Heart right ventricle (tissue), 16 donors: ENCODE measurements at regions not wholly inside any gene's neighbourhood (a gene's known extent, or its start where the extent isn't known, plus 50 kb on each side); places are given as distances from the start of the nearest gene placed in this dataset.

ENCODE experiments used
- ATAC-seq, 8 donors: fragments of 200-7000 bp; cut with Tn5 transposase; one replicate each; pipeline ENCODE4 v1.9.1; 2020; ENCODE audit warnings: mild to moderate bottlenecking in 8 of 8, moderate library complexity in 8 of 8, moderate number of reproducible peaks in 1 of 8
- DNase-seq, 2 donors: peaks; one replicate each; pipeline ENCODE4 v3.0.0-alpha.2; 2020
- H3K27ac ChIP-seq, 10 donors: fragments of 200-600 bp; sonication (generic) in 2 of 10; one replicate each; pipeline versions ENCODE4 v1.5.0 to v1.8.0; 2020 to 2022; ENCODE audit warnings: mild to moderate bottlenecking in 3 of 10
- H3K27me3 ChIP-seq, 7 donors: fragments of 200-600 bp; one replicate each; pipeline ENCODE4 v1.8.0; 2021 to 2022; ENCODE audit warnings: mild to moderate bottlenecking in 2 of 7
- H3K36me3 ChIP-seq, 9 donors: fragments of 200-600 bp; sonication (generic) in 1 of 9; one replicate each; pipeline versions ENCODE4 v1.5.0 to v1.8.0; 2020 to 2022; ENCODE audit warnings: mild to moderate bottlenecking in 2 of 9
- H3K4me1 ChIP-seq, 9 donors: fragments of 200-600 bp; sonication (generic) in 1 of 9; one replicate each; pipeline versions ENCODE4 v1.5.0 to v1.8.0; 2020 to 2022; ENCODE audit warnings: mild to moderate bottlenecking in 4 of 9
- H3K4me3 ChIP-seq, 10 donors: fragments of 200-600 bp; sonication (generic) in 2 of 10; one replicate each; pipeline versions ENCODE4 v1.5.0 to v1.8.0; 2020 to 2022; ENCODE audit warnings: mild to moderate bottlenecking in 7 of 10, moderate library complexity in 2 of 10
- H3K9me3 ChIP-seq, 11 donors: fragments of 200-600 bp in 10 of 11; sonication (generic) in 2 of 11; one replicate each; pipeline versions ENCODE4 v1.5.0 to v1.8.0; 2013 to 2022; ENCODE audit warnings: mild to moderate bottlenecking in 2 of 11, control low read depth in 1 of 11, moderate library complexity in 1 of 11
- WGBS, 2 donors: extraction: QIAGEN DNeasy Blood & Tissue Kit; methylation state at CpG; one replicate each; pipeline ENCODE4 v1.1.7; 2013; ENCODE audit warnings: inconsistent platforms in 1 of 2; 5-methylcytosine and 5-hydroxymethylcytosine counted together
- intact Hi-C, 10 donors: fragments of 100-400 bp; cut with DNase I; formaldehyde crosslinking; loops; one replicate each; pipeline versions ENCODE4 v1.11.1 to v1.14.2; 2022
- TF ChIP-seq, protein P1 (sequence below), 9 donors: fragments of 200-600 bp; sonication (generic) in 2 of 9; IDR thresholded peaks; one replicate each; pipeline versions ENCODE4 v1.5.0 to v1.8.0; 2021 to 2022; ENCODE audit warnings: antibody characterized with exemption in 9 of 9, mild to moderate bottlenecking in 5 of 9, moderate library complexity in 1 of 9
- donor health status: Arrhythmogenic right ventricular cardiomyopathy.
- donor health status: ischemic (EF 13 %, LVEDD 7.1; RV severe dilation, severe dysfunction).
- donor health status: healthy with polysubstance abuse.
- donor health status: DM: no; HTN: yes; CAD: no.
- donor health status: DM: no; HTN: no; CAD: no.
- donor health status: ischemic (EF 25% LVEDD 6.9; RV normal size, moderate dysfunction).
- donor health status: ischemic (EF 25% LVEDD 5.7; RV mildly dilated, moderate dysfunction).
- donor health status: healthy.
- donor health status: DM: yes; HTN: yes; CAD: no.
- donor health status: Ischemic cardiomyopathy.
- donor health status: ischemic (EF 35%, LVEDD 5.7; RV mildly dilated, moderate dysfunction).
- donor health status: nonischemic (EF 11% LVEDD 7.7; RV severe dilation, severe dysfunction).
- donor health status: DM: yes; HTN: yes; CAD: no.
- donor health status: PGD.
- donor health status: ischemic (EF 29% LVEDD 5.4; RV normal size, mild dysfunction).
- donor health status: nonischemic (EF 23%, LVEDD 6.1; RV moderate dilation, normal function).

DNA sequence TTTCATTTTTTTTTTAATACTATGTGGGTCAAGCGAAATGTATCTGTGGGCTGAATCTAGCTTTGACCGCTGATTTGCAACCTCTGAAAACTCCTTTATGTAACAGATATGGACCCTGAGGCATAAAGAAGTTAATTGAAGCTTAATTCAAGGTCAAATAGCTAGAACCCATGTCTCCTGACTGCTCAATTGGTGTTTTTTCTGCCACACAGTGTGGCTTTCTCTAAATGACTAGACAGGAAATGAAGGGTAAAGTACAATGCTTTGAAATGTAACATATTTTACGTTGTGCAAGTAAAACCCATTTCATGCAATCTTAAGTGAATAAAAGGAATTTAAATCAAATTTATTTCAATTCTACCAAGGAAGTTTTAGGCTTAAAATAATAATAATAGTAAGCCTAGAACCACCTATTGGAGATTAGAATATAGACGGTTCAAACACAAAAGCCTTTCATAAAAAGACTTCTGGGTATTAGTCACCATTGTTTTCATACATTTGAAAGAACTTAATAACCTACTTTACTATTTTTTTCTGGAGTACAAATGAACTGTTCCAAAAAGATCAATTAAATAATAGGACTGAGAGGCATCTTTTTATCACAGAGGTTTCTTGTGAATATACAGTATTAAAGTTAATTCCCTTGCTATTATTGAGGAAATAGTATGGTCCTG lies 279.8 kb downstream of the EPHA7 start:
- ATAC-seq (no peak), DNase-seq (no peak)
- Histone ChIP-seq H3K9me3 (no peaks in the 10 kb centered on the region), H3K36me3 (no peaks in the 10 kb centered on the region), H3K27ac (no peak overlapping the region), H3K4me1 (no peaks in the 10 kb centered on the region), H3K4me3 (no peak overlapping the region), H3K27me3 (no peaks in the 10 kb centered on the region)
- TF ChIP-seq, protein P1, sequence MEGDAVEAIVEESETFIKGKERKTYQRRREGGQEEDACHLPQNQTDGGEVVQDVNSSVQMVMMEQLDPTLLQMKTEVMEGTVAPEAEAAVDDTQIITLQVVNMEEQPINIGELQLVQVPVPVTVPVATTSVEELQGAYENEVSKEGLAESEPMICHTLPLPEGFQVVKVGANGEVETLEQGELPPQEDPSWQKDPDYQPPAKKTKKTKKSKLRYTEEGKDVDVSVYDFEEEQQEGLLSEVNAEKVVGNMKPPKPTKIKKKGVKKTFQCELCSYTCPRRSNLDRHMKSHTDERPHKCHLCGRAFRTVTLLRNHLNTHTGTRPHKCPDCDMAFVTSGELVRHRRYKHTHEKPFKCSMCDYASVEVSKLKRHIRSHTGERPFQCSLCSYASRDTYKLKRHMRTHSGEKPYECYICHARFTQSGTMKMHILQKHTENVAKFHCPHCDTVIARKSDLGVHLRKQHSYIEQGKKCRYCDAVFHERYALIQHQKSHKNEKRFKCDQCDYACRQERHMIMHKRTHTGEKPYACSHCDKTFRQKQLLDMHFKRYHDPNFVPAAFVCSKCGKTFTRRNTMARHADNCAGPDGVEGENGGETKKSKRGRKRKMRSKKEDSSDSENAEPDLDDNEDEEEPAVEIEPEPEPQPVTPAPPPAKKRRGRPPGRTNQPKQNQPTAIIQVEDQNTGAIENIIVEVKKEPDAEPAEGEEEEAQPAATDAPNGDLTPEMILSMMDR (IDR thresholded peaks at IDR 0.05) = no peak
- 83 to 84% methylated on average over 4 of the region's 4 CpGs for WGBS, 2 donors
- intact Hi-C loops = no loop called here

DNA sequence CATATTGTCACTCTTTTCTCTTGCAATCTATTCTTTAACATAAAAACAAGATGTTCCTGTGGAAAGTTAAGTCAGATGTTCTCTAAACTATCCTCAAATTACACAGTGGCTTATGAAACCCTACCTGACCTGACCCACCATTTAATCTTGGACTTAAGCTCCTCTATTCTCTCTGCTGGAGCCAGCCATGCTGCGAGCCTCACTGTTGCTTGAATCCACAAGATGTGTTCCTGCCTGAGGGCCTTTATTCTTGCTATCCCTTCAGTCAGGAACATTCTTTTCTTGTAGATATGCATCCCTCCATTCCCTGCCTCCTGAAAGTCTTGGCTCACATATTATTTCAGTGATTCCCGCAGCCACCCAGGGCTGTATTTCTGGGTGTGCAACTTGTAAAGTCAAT lies 283.2 kb downstream of the EPHA7 start:
- Histone ChIP-seq H3K4me3 (no peak overlapping the region), H3K27me3 (no peaks in the 10 kb centered on the region), H3K27ac (no peak overlapping the region), H3K36me3 (no peaks in the 10 kb centered on the region), H3K9me3 (no peaks in the 10 kb centered on the region), H3K4me1 (no peaks in the 10 kb centered on the region)
- intact Hi-C loops = no loop called here
- DNase-seq (no peak), ATAC-seq (no peak)
- 87 to 91% methylated on average over 2 of the region's 2 CpGs for WGBS, 2 donors
- TF ChIP-seq, protein P1 (IDR thresholded peaks at IDR 0.05) = no peak

DNA sequence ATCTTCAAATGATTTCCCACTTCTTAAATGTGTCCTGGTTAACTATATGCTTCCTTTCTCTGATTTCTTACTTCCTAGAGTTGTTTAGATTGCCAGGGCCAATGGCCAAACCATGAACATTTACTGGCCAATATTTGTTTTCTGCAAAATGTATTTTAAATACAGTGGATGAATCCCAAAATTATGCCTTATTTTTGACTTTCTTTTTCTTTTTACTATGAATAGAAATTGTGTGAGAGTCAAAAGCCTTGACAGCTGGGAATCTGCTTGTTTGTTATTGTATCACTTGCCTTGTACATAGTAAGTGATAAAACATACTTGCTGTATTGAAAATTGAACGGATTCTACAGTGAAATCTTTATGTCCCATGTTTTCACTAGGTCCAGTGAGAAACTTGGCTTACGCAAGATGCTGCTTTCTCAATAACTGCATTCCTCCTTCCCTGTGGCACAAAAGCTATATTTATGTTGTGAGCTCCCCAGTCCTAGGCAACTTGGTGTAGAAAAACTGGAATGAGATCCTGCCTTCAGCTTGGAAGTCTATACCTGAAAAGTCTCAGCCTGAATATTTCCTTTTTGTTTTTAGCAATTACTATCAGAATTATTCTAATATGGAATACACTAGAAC lies 295.2 kb downstream of the EPHA7 start:
- Histone ChIP-seq H3K36me3 (no peaks in the 10 kb centered on the region), H3K4me3 (no peak overlapping the region), H3K27ac (no peak overlapping the region), H3K4me1 (no peaks in the 10 kb centered on the region), H3K27me3 (no peaks in the 10 kb centered on the region), H3K9me3 (peaks cover 0 to 10% (median 0%) of the 10 kb centered on the region in 11 donors)
- intact Hi-C loops = no loop called here
- DNase-seq (no peak), ATAC-seq (no peak)
- TF ChIP-seq, protein P1 (IDR thresholded peaks at IDR 0.05) = no peak
- WGBS, 2 donors = 63 to 73% methylated on average over 2 of the region's 2 CpGs

DNA sequence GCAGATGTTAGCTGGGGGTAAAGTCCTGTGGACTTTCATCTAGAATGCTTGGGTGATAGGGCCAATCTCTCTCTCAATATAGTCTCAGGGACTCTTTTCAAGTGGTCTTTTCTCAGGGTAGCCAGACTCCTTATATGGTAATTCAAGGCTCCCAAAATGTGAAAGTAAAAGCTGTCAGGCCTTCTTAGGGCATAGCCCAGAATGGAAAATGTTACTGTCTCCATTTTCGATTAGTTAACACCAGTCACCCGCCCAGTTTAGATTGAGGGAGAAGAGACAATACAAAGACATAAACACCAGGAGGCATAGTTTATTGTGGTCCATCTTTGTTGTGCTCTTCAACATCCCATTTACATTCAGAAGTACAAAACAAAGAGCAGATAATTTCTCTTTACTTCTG lies 295.8 kb downstream of the EPHA7 start:
- no peak for ATAC-seq
- Histone ChIP-seq H3K36me3 (no peaks in the 10 kb centered on the region), H3K4me1 (no peaks in the 10 kb centered on the region), H3K27ac (no peak overlapping the region), H3K4me3 (no peak overlapping the region), H3K27me3 (no peaks in the 10 kb centered on the region), H3K9me3 (peaks cover 0 to 10% (median 0%) of the 10 kb centered on the region in 11 donors)
- DNase-seq = no peak
- intact Hi-C loops = no loop called here
- TF ChIP-seq, protein P1 (IDR thresholded peaks at IDR 0.05) = no peak
- WGBS, 2 donors = 79 to 84% methylated on average over 2 of the region's 2 CpGs
